ENCODE measurements at regions not wholly inside any gene's neighbourhood (a gene's known extent, or its start where the extent isn't known, plus 50 kb on each side); places are given as distances from the start of the nearest gene placed in this dataset.

DNA sequence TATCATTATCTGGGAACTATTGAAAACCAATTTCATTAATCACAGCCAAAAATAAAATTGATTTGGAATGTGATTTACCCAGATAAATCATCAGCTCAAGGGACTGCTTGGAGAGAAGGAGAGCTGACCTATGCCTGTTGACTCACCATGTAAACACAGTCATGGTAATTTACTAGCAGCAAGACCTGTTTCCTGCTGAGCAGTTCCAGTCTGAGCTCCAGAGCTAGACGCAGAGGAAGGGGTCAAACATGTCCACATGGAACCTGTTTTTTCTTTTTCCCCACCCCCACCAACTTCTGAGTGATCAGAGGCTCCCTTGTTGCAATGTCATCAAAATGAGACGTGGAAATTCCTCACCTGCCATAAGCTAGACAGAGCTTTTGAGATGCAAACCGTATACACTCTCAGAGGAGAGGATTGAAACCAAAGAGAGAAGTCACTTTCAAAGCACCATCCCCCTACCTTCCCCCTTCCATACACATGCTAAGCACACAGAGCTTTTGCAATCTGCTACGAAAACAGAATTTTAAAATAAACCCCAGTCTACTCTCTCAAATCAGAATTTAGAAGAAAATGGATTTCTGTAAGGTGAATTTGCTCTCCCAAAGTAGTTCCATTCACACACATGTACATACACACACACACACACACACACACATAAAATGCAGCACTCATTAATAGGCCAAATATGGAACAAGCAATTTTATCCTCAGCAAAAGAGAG lies 55.9 kb upstream of the PTGFRN start (continued):
- TF ChIP-seq, protein P1, sequence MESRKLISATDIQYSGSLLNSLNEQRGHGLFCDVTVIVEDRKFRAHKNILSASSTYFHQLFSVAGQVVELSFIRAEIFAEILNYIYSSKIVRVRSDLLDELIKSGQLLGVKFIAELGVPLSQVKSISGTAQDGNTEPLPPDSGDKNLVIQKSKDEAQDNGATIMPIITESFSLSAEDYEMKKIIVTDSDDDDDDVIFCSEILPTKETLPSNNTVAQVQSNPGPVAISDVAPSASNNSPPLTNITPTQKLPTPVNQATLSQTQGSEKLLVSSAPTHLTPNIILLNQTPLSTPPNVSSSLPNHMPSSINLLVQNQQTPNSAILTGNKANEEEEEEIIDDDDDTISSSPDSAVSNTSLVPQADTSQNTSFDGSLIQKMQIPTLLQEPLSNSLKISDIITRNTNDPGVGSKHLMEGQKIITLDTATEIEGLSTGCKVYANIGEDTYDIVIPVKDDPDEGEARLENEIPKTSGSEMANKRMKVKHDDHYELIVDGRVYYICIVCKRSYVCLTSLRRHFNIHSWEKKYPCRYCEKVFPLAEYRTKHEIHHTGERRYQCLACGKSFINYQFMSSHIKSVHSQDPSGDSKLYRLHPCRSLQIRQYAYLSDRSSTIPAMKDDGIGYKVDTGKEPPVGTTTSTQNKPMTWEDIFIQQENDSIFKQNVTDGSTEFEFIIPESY (IDR thresholded peaks at IDR 0.05; ENCODE audit: extremely low read depth, insufficient replicate concordance, low read length), result no peak
- no peak for TF ChIP-seq YY1 (IDR thresholded peaks at IDR 0.05; ENCODE audit: extremely low read depth, insufficient replicate concordance, low read depth, low read length)

DNA sequence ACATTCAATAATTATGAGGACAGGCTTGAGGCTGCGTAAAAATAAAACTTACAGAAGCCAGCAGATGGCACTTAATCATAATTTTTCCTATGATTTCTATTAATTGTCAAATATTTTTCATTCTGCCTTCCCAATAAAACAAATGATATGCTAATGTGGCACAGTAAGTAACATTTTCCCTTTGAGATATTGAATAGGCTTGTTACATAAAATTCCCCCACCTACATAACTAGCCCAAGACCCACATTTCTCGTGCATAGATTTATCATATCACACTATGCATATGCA lies 55.4 kb upstream of the PTGFRN start:
- Histone ChIP-seq H3K9me3 (ENCODE audit: control insufficient read depth in 1 of 2, insufficient read depth in 1 of 2, low read depth in 1 of 2, low read length in 2 of 2) (no peaks in the 10 kb centered on the region), H3K4me3 (replicated peaks in 1 of 2; ENCODE audit: low read depth in 1 of 2, low read length in 2 of 2) (no peak overlapping the region), H3K27ac (ENCODE audit: low read depth, low read length) (no peak overlapping the region), H2AFZ (ENCODE audit: low read depth, low read length, poor library complexity, severe bottlenecking) (no peak overlapping the region), H4K20me1 (ENCODE audit: insufficient read depth) (no peaks in the 10 kb centered on the region), H3K79me2 (ENCODE audit: insufficient read depth, low read length) (no peaks in the 10 kb centered on the region), H3K36me3 (ENCODE audit: control insufficient read depth in 1 of 2, insufficient read depth in 2 of 2, low read length in 2 of 2) (no peaks in the 10 kb centered on the region), H3K27me3 (ENCODE audit: insufficient read depth, low read length) (0 out of 2 replicates have a peak, but pooled peaks cover 3% of the 10 kb centered on the region), H3K4me1 (ENCODE audit: control insufficient read depth in 1 of 2, insufficient read depth in 2 of 2, low read length in 2 of 2) (peaks cover 16 to 18% of the 10 kb centered on the region in 2 experiments), H3K4me2 (ENCODE audit: low read length) (peak overlapping the region; percentile 66; the same call in 1 of the 2 replicates), H3K9ac (ENCODE audit: low read length) (no peak overlapping the region), H3K9me2 (ENCODE audit: insufficient read depth) (no peaks in the 10 kb centered on the region)
- intact Hi-C loops (cut with micrococcal nuclease), result loop anchor here (1.0 kb wide), 1 partner anchor 201 kb away; no protein-coding TSS in a partner anchor
- no peak for DNase-seq (ENCODE audit: low read depth, low spot score)
- peak; percentile 36; the same call in 1 of the 2 replicates for ATAC-seq
- RAD21 ChIA-PET (ENCODE audit: low non-redundant PET in 1 of 2, low total read pairs in 2 of 2, uncharacterized antibody in 2 of 2, unreplicated experiment in 2 of 2), result no interaction called here
- POLR2A ChIA-PET, result no interaction called here
- TF ChIP-seq ZFX (IDR thresholded peaks at IDR 0.05), result no peak
- TF ChIP-seq ZNF274 (IDR thresholded peaks at IDR 0.05; ENCODE audit: low read depth, low read length), result no peak
- peak; percentile 40 for TF ChIP-seq RAD21 (IDR thresholded peaks at IDR 0.05; ENCODE audit: low read depth)
- TF ChIP-seq, protein P2, sequence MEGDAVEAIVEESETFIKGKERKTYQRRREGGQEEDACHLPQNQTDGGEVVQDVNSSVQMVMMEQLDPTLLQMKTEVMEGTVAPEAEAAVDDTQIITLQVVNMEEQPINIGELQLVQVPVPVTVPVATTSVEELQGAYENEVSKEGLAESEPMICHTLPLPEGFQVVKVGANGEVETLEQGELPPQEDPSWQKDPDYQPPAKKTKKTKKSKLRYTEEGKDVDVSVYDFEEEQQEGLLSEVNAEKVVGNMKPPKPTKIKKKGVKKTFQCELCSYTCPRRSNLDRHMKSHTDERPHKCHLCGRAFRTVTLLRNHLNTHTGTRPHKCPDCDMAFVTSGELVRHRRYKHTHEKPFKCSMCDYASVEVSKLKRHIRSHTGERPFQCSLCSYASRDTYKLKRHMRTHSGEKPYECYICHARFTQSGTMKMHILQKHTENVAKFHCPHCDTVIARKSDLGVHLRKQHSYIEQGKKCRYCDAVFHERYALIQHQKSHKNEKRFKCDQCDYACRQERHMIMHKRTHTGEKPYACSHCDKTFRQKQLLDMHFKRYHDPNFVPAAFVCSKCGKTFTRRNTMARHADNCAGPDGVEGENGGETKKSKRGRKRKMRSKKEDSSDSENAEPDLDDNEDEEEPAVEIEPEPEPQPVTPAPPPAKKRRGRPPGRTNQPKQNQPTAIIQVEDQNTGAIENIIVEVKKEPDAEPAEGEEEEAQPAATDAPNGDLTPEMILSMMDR (IDR thresholded peaks at IDR 0.05 in 2 of 3, conservative IDR thresholded peaks at IDR 0.05 in 1 of 3; ENCODE audit: borderline replicate concordance in 1 of 3, insufficient read depth in 1 of 3, low read depth in 2 of 3, low read length in 2 of 3), result peak in 2 of 3 experiments; percentile 24 to 26; a peak in 3 of 6 replicates
- CTCF ChIA-PET, result interaction anchor here (1.1 kb wide), 1 partner anchor 117 kb away, joined by 3 read pairs; no protein-coding TSS in a partner anchor
- no TSS peak for BruUV-seq (replicated peaks)
